HEK293 (cell line): ENCODE measurements at regions not wholly inside any gene's neighbourhood (a gene's known extent, or its start where the extent isn't known, plus 50 kb on each side); places are given as distances from the start of the nearest gene placed in this dataset.

Experiments
- GFI1B ChIP-seq: fragments of 450-650 bp; formaldehyde crosslinking; IDR thresholded peaks from 2 replicates; pipeline ENCODE4 v1.5.1; 2016; ENCODE audit warnings: missing biosample characterization, missing genetic modification characterization
- GLIS2 ChIP-seq: fragments of 450-650 bp; formaldehyde crosslinking; IDR thresholded peaks from 2 replicates; pipeline ENCODE4 v1.5.1; 2016; ENCODE audit warnings: missing biosample characterization, missing genetic modification characterization
- HIC1 ChIP-seq: fragments of 450-650 bp; formaldehyde crosslinking; IDR thresholded peaks from 2 replicates; pipeline ENCODE4 v1.5.1; 2016; ENCODE audit warnings: missing biosample characterization, missing genetic modification characterization
- HOXA7 ChIP-seq: sonication (generic); formaldehyde crosslinking; IDR thresholded peaks from 2 replicates; pipeline ENCODE4 v1.8.1; 2022; ENCODE audit warnings: missing genetic modification reagents, borderline replicate concordance
- KLF8 ChIP-seq: fragments of 450-650 bp; formaldehyde crosslinking; IDR thresholded peaks from 2 replicates; pipeline ENCODE4 v1.5.1; 2016; ENCODE audit warnings: missing biosample characterization, missing genetic modification characterization
- REPIN1 ChIP-seq: fragments of 450-650 bp; formaldehyde crosslinking; IDR thresholded peaks from 2 replicates; pipeline ENCODE4 v1.5.1; 2017; ENCODE audit warnings: missing biosample characterization, missing genetic modification characterization, low read depth
- SCRT1 ChIP-seq: fragments of 450-650 bp; formaldehyde crosslinking; IDR thresholded peaks from 2 replicates; pipeline ENCODE4 v1.5.1; 2016; ENCODE audit warnings: missing biosample characterization, missing genetic modification characterization, borderline replicate concordance
- SP2 ChIP-seq: fragments of 450-650 bp; formaldehyde crosslinking; IDR thresholded peaks from 2 replicates; pipeline ENCODE4 v1.5.1; 2016; ENCODE audit warnings: missing biosample characterization, missing genetic modification characterization
- YY2 ChIP-seq: fragments of 450-650 bp; formaldehyde crosslinking; IDR thresholded peaks from 2 replicates; pipeline ENCODE4 v1.5.1; 2016; ENCODE audit warnings: missing biosample characterization, missing genetic modification characterization
- ZBTB17 ChIP-seq: fragments of 450-650 bp; formaldehyde crosslinking; IDR thresholded peaks from 2 replicates; pipeline ENCODE4 v1.5.1; 2016; ENCODE audit warnings: missing biosample characterization, missing genetic modification characterization
- ZBTB44 ChIP-seq: fragments of 450-650 bp; IDR thresholded peaks from 2 replicates; pipeline ENCODE4 v1.5.1; 2018; ENCODE audit warnings: missing biosample characterization, mild to moderate bottlenecking, missing genetic modification characterization
- ZBTB48 ChIP-seq: fragments of 450-650 bp; formaldehyde crosslinking; IDR thresholded peaks from 2 replicates; pipeline ENCODE4 v1.5.1; 2016; ENCODE audit warnings: missing biosample characterization, missing genetic modification characterization
- ZBTB7A ChIP-seq: fragments of 450-650 bp; formaldehyde crosslinking; IDR thresholded peaks from 2 replicates; pipeline ENCODE4 v1.5.1; 2016; ENCODE audit warnings: low read depth, missing biosample characterization, missing genetic modification characterization
- ZEB2 ChIP-seq: fragments of 450-650 bp; formaldehyde crosslinking; IDR thresholded peaks from 2 replicates; pipeline ENCODE4 v1.5.1; 2016; ENCODE audit warnings: missing biosample characterization, missing genetic modification characterization
- ZFHX2 ChIP-seq: fragments of 450-650 bp; formaldehyde crosslinking; conservative IDR thresholded peaks from 2 replicates; pipeline ENCODE4 v1.5.1; 2016; ENCODE audit warnings: missing biosample characterization, missing genetic modification characterization
- ZNF148 ChIP-seq: fragments of 450-650 bp; formaldehyde crosslinking; IDR thresholded peaks from 2 replicates; pipeline ENCODE4 v1.5.0; 2017; ENCODE audit warnings: missing biosample characterization, missing genetic modification characterization, borderline replicate concordance
- ZNF24 ChIP-seq: fragments of 450-650 bp; formaldehyde crosslinking; IDR thresholded peaks from 2 replicates; pipeline ENCODE4 v1.5.1; 2016; ENCODE audit warnings: missing biosample characterization, missing genetic modification characterization
- ZNF292 ChIP-seq: fragments of 450-650 bp; formaldehyde crosslinking; IDR thresholded peaks from 2 replicates; pipeline ENCODE4 v1.5.1; 2016; ENCODE audit warnings: low read depth, missing biosample characterization, missing genetic modification characterization, borderline replicate concordance
- ZNF335 ChIP-seq: fragments of 450-650 bp; formaldehyde crosslinking; conservative IDR thresholded peaks from 2 replicates; pipeline ENCODE4 v1.5.1; 2016; ENCODE audit warnings: missing biosample characterization, missing genetic modification characterization
- ZNF426 ChIP-seq: fragments of 450-650 bp; formaldehyde crosslinking; IDR thresholded peaks from 2 replicates; pipeline ENCODE4 v1.5.1; 2017; ENCODE audit warnings: missing biosample characterization, missing genetic modification characterization, mild to moderate bottlenecking, inconsistent platforms, moderate library complexity
- ZNF510 ChIP-seq: fragments of 450-650 bp; formaldehyde crosslinking; IDR thresholded peaks from 2 replicates; pipeline ENCODE4 v1.5.1; 2018; ENCODE audit warnings: mild to moderate bottlenecking, missing genetic modification characterization, missing biosample characterization; ENCODE audit not compliant: insufficient replicate concordance
- ZNF548 ChIP-seq: fragments of 450-650 bp; formaldehyde crosslinking; IDR thresholded peaks from 2 replicates; pipeline ENCODE4 v1.5.1; 2016; ENCODE audit warnings: missing biosample characterization, missing genetic modification characterization
- ZNF600 ChIP-seq: fragments of 450-650 bp; formaldehyde crosslinking; IDR thresholded peaks from 2 replicates; pipeline ENCODE4 v1.5.1; 2016; ENCODE audit warnings: missing biosample characterization, missing genetic modification characterization
- ZNF629 ChIP-seq: fragments of 450-650 bp; formaldehyde crosslinking; IDR thresholded peaks from 2 replicates; pipeline ENCODE4 v1.5.1; 2017; ENCODE audit warnings: missing biosample characterization, missing genetic modification characterization
- ZNF645 ChIP-seq: fragments of 450-650 bp; formaldehyde crosslinking; IDR thresholded peaks from 2 replicates; pipeline ENCODE4; 2016; ENCODE audit warnings: missing biosample characterization, missing genetic modification characterization
- ZNF701 ChIP-seq: fragments of 450-650 bp; formaldehyde crosslinking; IDR thresholded peaks from 2 replicates; pipeline ENCODE4 v1.5.1; 2016; ENCODE audit warnings: missing biosample characterization, missing genetic modification characterization
- ZNF707 ChIP-seq: fragments of 450-650 bp; formaldehyde crosslinking; IDR thresholded peaks from 2 replicates; pipeline ENCODE4 v1.5.1; 2016; ENCODE audit warnings: missing biosample characterization, missing genetic modification characterization
- ZNF785 ChIP-seq: fragments of 450-650 bp; formaldehyde crosslinking; IDR thresholded peaks from 2 replicates; pipeline ENCODE4 v1.5.1; 2016; ENCODE audit warnings: missing biosample characterization, missing genetic modification characterization
- ZNF792 ChIP-seq: fragments of 450-650 bp; formaldehyde crosslinking; IDR thresholded peaks from 2 replicates; pipeline ENCODE4 v1.5.1; 2016; ENCODE audit warnings: missing biosample characterization, missing genetic modification characterization
- ZSCAN5A ChIP-seq: fragments of 450-650 bp; formaldehyde crosslinking; IDR thresholded peaks from 2 replicates; pipeline ENCODE4 v1.5.1; 2016; ENCODE audit warnings: missing biosample characterization, missing genetic modification characterization

- TF ChIP-seq ZNF148 (tag by site-specific recombination) (no peak), ZNF426 (tag by site-specific recombination) (no peak), ZBTB44 (tag by site-specific recombination) (no peak), ZFHX2 (tag by site-specific recombination) (peak; percentile 36), REPIN1 (tag by site-specific recombination) (no peak), ZBTB17 (tag by site-specific recombination) (peak; percentile 50; the same call in 1 of the 2 replicates), ZNF292 (tag by site-specific recombination) (no peak), ZNF701 (no peak), ZBTB7A (tag by site-specific recombination) (no peak), ZNF645 (tag by site-specific recombination) (no peak), ZNF707 (tag by site-specific recombination) (no peak), ZNF600 (tag by site-specific recombination) (peak; percentile 87), YY2 (tag by site-specific recombination) (peak; percentile 37; the same call in 1 of the 2 replicates), GLIS2 (tag by site-specific recombination) (peak; percentile 62; the same call in 1 of the 2 replicates), ZNF629 (tag by site-specific recombination) (peak; percentile 13; the same call in 1 of the 2 replicates), SCRT1 (tag by site-specific recombination) (no peak), ZBTB48 (tag by site-specific recombination) (0 out of 2 replicates have a peak, but pooled peaks have one; percentile 22), ZNF548 (tag by site-specific recombination) (no peak), HOXA7 (CRISPR knock-in tag) (no peak), SP2 (tag by site-specific recombination) (no peak), ZNF24 (tag by site-specific recombination) (no peak; the same call in 1 of the 2 replicates), HIC1 (tag by site-specific recombination) (peak; percentile 86), KLF8 (tag by site-specific recombination) (no peak), ZNF785 (tag by site-specific recombination) (peak; percentile 60; the same call in 1 of the 2 replicates), ZSCAN5A (tag by site-specific recombination) (0 out of 2 replicates have a peak, but pooled peaks have one; percentile 5), GFI1B (tag by site-specific recombination) (no peak), ZNF510 (tag by site-specific recombination) (no peak), ZEB2 (0 out of 2 replicates have a peak, but pooled peaks have one; percentile 16), ZNF335 (tag by site-specific recombination) (peak; percentile 42; the same call in 1 of the 2 replicates), ZNF792 (tag by site-specific recombination) (no peak)
These were observed 56.6 kb upstream of the RPL11 start (continued) for GRCh38 chr1:23634840-23635651.
